K562 (cell line): ENCODE measurements at regions not wholly inside any gene's neighbourhood (a gene's known extent, or its start where the extent isn't known, plus 50 kb on each side); places are given as distances from the start of the nearest gene placed in this dataset.

Experiments used
- ATAC-seq: fragments of 200-7000 bp; cut with Tn5 transposase; 3 replicates; pipeline ENCODE4 v1.9.1; 2020; ENCODE audit warnings: moderate library complexity
- BruUV-seq: library from RNA; stranded (reverse); fragments of 400-500 nt; replicated peaks from 2 replicates; lab custom pipeline; 2021; lab: Mats Ljungman, UMichigan
- CTCF ChIA-PET: fragments of 300-600 bp; formaldehyde crosslinking; extraction: SDS; loops from one replicate; lab custom pipeline; 2021; ENCODE audit warnings: low intra/inter-chr PET ratio; lab: Yijun Ruan, JAX
- POLR2A ChIA-PET: fragments of 300-600, 350-650 bp; sonication (Branson Sonifier 250); formaldehyde crosslinking; extraction: SDS; loops from one replicate; lab custom pipeline; 2021; ENCODE audit warnings: antibody characterized with exemption, inconsistent platforms; lab: Yijun Ruan, JAX
- DNase-seq, 4 experiments: peaks; one replicate each; pipeline versions ENCODE4 v3.0.0 to v3.0.0-alpha.2; 2011 to 2018; ENCODE audit warnings: low spot score in 3 of 4, mixed read lengths in 3 of 4; ENCODE audit errors: extremely low read depth in 1 of 4
- FAIRE-seq: peaks from 2 replicates; lab custom pipeline; 2011; peaks lifted over from hg19 to GRCh38; lab: Jason Lieb, UNC
- H2AFZ ChIP-seq: 2 replicates; pipeline ENCODE4 v1.6.0; 2011; ENCODE audit warnings: low read depth, low read length, control low read depth, inconsistent platforms
- H3K27ac ChIP-seq: fragments of 200-600 bp; 3 replicates; pipeline ENCODE4 v1.8.0; 2011; ENCODE audit warnings: low read depth, mild to moderate bottlenecking, control low read depth, inconsistent platforms, low read length, moderate library complexity, mixed read lengths; ENCODE audit errors: extremely low read depth
- H3K27me3 ChIP-seq, 2 experiments: fragments of 300-600 bp in 1 of 2; 2 replicates in 1 of 2; 3 replicates in 1 of 2; pipeline versions ENCODE4 v1.6.0 to v1.8.0; 2011; ENCODE audit warnings: inconsistent platforms in 2 of 2, low read length in 2 of 2, mild to moderate bottlenecking in 1 of 2, mixed read lengths in 1 of 2, moderate library complexity in 1 of 2; ENCODE audit not compliant: control insufficient read depth in 2 of 2, insufficient read depth in 2 of 2
- H3K36me3 ChIP-seq: fragments of 300-600 bp; 3 replicates; pipeline ENCODE4 v1.8.0; 2011; ENCODE audit warnings: mild to moderate bottlenecking, low read length, inconsistent platforms; ENCODE audit not compliant: control insufficient read depth, insufficient read depth
- H3K4me1 ChIP-seq, 2 experiments: fragments of 200-600 bp in 1 of 2; replicated peaks in 1 of 2; 2 replicates in 1 of 2; 3 replicates in 1 of 2; pipeline versions ENCODE4 v1.5.1 to v1.8.0; 2011; ENCODE audit warnings: inconsistent platforms in 2 of 2, low read length in 2 of 2, mild to moderate bottlenecking in 1 of 2, mixed read lengths in 1 of 2, moderate library complexity in 1 of 2; ENCODE audit not compliant: control insufficient read depth in 2 of 2, insufficient read depth in 2 of 2
- H3K4me2 ChIP-seq: 2 replicates; pipeline ENCODE4 v1.6.1; 2011; ENCODE audit warnings: low read length, control low read depth, inconsistent platforms, mixed read lengths; ENCODE audit not compliant: insufficient read depth
- H3K4me3 ChIP-seq: fragments of 200-600 bp; sonication (generic), shearing (Covaris generic); 2 replicates; pipeline ENCODE4 v1.5.1; 2016; ENCODE audit warnings: control low read depth, inconsistent platforms
- H3K79me2 ChIP-seq: fragments of 200-600 bp; 3 replicates; pipeline ENCODE4 v1.8.0; 2011; ENCODE audit warnings: low read length, inconsistent platforms; ENCODE audit not compliant: control insufficient read depth, insufficient read depth
- H3K9ac ChIP-seq, 2 experiments: 2 replicates each; pipeline versions ENCODE4 v1.6.0 to v1.6.1; 2011; ENCODE audit warnings: low read depth in 2 of 2, low read length in 2 of 2, control low read depth in 1 of 2, inconsistent platforms in 1 of 2, mild to moderate bottlenecking in 1 of 2, mixed read lengths in 1 of 2; ENCODE audit not compliant: insufficient read depth in 1 of 2
- H3K9me1 ChIP-seq: one replicate; pipeline ENCODE4 v1.6.0; 2011; ENCODE audit warnings: inconsistent platforms, mild to moderate bottlenecking, low read length, moderate library complexity; ENCODE audit not compliant: control insufficient read depth, insufficient read depth
- H3K9me3 ChIP-seq: replicated peaks from 2 replicates; pipeline ENCODE4 v1.5.1; 2011; ENCODE audit warnings: low read depth, low read length, inconsistent platforms; ENCODE audit not compliant: control insufficient read depth, insufficient read depth
- H4K20me1 ChIP-seq: replicated peaks from 2 replicates; pipeline ENCODE4 v1.6.1; 2011; ENCODE audit warnings: low read length, inconsistent platforms, mixed read lengths; ENCODE audit not compliant: control insufficient read depth, insufficient read depth
- ARID2 ChIP-seq: fragments of 450-650 bp; IDR thresholded peaks from 2 replicates; pipeline ENCODE4 v1.6.1; 2017; ENCODE audit warnings: antibody characterized with exemption, mild to moderate bottlenecking
- BMI1 ChIP-seq: fragments of 150-350 bp; IDR thresholded peaks from 2 replicates; pipeline ENCODE4 v1.6.1; 2014; ENCODE audit warnings: low read length
- CC2D1A ChIP-seq: fragments of 450-650 bp; IDR thresholded peaks from 2 replicates; pipeline ENCODE4 v1.6.1; 2017; ENCODE audit warnings: mild to moderate bottlenecking
- EGR1 ChIP-seq: fragments of 450-650 bp; conservative IDR thresholded peaks from 2 replicates; pipeline ENCODE4 v1.6.1; 2017; ENCODE audit warnings: mild to moderate bottlenecking
- ELF2 ChIP-seq: fragments of 250-450 bp; sonication (Bioruptor Pico); IDR thresholded peaks from 2 replicates; pipeline ENCODE4 v1.5.0; 2021; ENCODE audit warnings: mild to moderate bottlenecking
- NR2C1 ChIP-seq, 2 experiments: fragments of 450-650 bp; IDR thresholded peaks; 2 replicates each; pipeline ENCODE4 v1.6.1; 2017; ENCODE audit warnings: mild to moderate bottlenecking in 2 of 2, antibody characterized with exemption in 1 of 2, inconsistent platforms in 1 of 2, missing compliant biosample characterization in 1 of 2, missing genetic modification characterization in 1 of 2
- PHB2 ChIP-seq: fragments of 450-650 bp; IDR thresholded peaks from 2 replicates; pipeline ENCODE4 v1.6.1; 2017; ENCODE audit warnings: low read depth
- SAFB2 ChIP-seq: fragments of 200-400 bp; formaldehyde crosslinking; IDR thresholded peaks from 2 replicates; pipeline ENCODE4 v1.6.1; 2018; ENCODE audit warnings: borderline replicate concordance, low read length, low read depth, moderate library complexity; ENCODE audit not compliant: severe bottlenecking
- SAP30 ChIP-seq: fragments of 200-600 bp; sonication (generic); IDR thresholded peaks from 2 replicates; pipeline ENCODE4 v1.6.1; 2012; ENCODE audit warnings: borderline replicate concordance, low read depth, mild to moderate bottlenecking, moderate library complexity, low read length, control low read depth, inconsistent platforms; ENCODE audit not compliant: insufficient read depth, poor library complexity, severe bottlenecking
- TARDBP ChIP-seq: fragments of 450-650 bp; IDR thresholded peaks from 2 replicates; pipeline ENCODE4 v1.6.1; 2016
- ZNF507 ChIP-seq: conservative IDR thresholded peaks from 2 replicates; pipeline ENCODE4 v1.6.1; 2017; ENCODE audit warnings: missing genetic modification characterization, missing compliant biosample characterization
- WGBS: fragments of 100-300 bp; shearing (Covaris generic); methylation state at CpG from one replicate; pipeline ENCODE4 v1.1.6; 2016; ENCODE audit warnings: low coverage, mixed read lengths; ENCODE audit not compliant: insufficient coverage; ENCODE audit errors: missing lambda C conversion rate; 5-methylcytosine and 5-hydroxymethylcytosine counted together
- in situ Hi-C: fragments of 300-500 bp; cut with MboI; formaldehyde crosslinking; loops from 4 replicates; pipeline ENCODE4 v1.15.0; 2018; ENCODE audit warnings: inconsistent platforms, mixed read lengths
- intact Hi-C: fragments of 100-400 bp; cut with micrococcal nuclease; formaldehyde crosslinking; loops from 2 replicates; pipeline ENCODE4 v1.14.2; 2022
- TF ChIP-seq, protein P1 (sequence below): sonication (generic); formaldehyde crosslinking; IDR thresholded peaks from 2 replicates; pipeline ENCODE4 v1.8.0; 2023; ENCODE audit warnings: missing genetic modification reagents, mild to moderate bottlenecking, borderline replicate concordance

- DNase-seq, result no peak
- H3K9me3 ChIP-seq, result no peaks in the 10 kb centered on the region; the same call in 1 of the 2 replicates
- no peak for FAIRE-seq
- no peak overlapping the region for H3K9ac ChIP-seq
- no peaks in the 10 kb centered on the region for H4K20me1 ChIP-seq
- no peaks in the 10 kb centered on the region for H3K79me2 ChIP-seq
- H3K36me3 ChIP-seq, result no peaks in the 10 kb centered on the region
- no peak overlapping the region for H3K4me3 ChIP-seq
- in situ Hi-C loops, result no loop called here
- CTCF ChIA-PET, result no interaction called here
- no TSS peak for BruUV-seq
- ATAC-seq, result no peak
- H3K4me2 ChIP-seq, result no peak overlapping the region
- H2AFZ ChIP-seq, result no peak overlapping the region
- H3K27me3 ChIP-seq, result no peaks in the 10 kb centered on the region
- H3K9me1 ChIP-seq, result no peaks in the 10 kb centered on the region
- POLR2A ChIA-PET, result no interaction called here
- H3K27ac ChIP-seq, result no peak overlapping the region
- H3K4me1 ChIP-seq, result no peaks in the 10 kb centered on the region
- TF ChIP-seq TARDBP (no peak), ELF2 (no peak), BMI1 (no peak), ARID2 (no peak), PHB2 (no peak), SAP30 (no peak), EGR1 (no peak), NR2C1 (IDR thresholded peaks at IDR 0.05) (no peak), NR2C1 (tag; IDR thresholded peaks at IDR 0.05) (no peak), CC2D1A (no peak), SAFB2 (no peak), ZNF507 (tag) (no peak)
- TF ChIP-seq, protein P1, sequence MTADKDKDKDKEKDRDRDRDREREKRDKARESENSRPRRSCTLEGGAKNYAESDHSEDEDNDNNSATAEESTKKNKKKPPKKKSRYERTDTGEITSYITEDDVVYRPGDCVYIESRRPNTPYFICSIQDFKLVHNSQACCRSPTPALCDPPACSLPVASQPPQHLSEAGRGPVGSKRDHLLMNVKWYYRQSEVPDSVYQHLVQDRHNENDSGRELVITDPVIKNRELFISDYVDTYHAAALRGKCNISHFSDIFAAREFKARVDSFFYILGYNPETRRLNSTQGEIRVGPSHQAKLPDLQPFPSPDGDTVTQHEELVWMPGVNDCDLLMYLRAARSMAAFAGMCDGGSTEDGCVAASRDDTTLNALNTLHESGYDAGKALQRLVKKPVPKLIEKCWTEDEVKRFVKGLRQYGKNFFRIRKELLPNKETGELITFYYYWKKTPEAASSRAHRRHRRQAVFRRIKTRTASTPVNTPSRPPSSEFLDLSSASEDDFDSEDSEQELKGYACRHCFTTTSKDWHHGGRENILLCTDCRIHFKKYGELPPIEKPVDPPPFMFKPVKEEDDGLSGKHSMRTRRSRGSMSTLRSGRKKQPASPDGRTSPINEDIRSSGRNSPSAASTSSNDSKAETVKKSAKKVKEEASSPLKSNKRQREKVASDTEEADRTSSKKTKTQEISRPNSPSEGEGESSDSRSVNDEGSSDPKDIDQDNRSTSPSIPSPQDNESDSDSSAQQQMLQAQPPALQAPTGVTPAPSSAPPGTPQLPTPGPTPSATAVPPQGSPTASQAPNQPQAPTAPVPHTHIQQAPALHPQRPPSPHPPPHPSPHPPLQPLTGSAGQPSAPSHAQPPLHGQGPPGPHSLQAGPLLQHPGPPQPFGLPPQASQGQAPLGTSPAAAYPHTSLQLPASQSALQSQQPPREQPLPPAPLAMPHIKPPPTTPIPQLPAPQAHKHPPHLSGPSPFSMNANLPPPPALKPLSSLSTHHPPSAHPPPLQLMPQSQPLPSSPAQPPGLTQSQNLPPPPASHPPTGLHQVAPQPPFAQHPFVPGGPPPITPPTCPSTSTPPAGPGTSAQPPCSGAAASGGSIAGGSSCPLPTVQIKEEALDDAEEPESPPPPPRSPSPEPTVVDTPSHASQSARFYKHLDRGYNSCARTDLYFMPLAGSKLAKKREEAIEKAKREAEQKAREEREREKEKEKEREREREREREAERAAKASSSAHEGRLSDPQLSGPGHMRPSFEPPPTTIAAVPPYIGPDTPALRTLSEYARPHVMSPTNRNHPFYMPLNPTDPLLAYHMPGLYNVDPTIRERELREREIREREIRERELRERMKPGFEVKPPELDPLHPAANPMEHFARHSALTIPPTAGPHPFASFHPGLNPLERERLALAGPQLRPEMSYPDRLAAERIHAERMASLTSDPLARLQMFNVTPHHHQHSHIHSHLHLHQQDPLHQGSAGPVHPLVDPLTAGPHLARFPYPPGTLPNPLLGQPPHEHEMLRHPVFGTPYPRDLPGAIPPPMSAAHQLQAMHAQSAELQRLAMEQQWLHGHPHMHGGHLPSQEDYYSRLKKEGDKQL, result no peak
- WGBS, result 0% methylated on average over 3 of the region's 3 CpGs
- intact Hi-C loops, result no loop called here
Measured at GRCh38 chr5:97501286-97501964, 318.4 kb upstream of the RIOK2 start.
